ENCODE measurements at regions not wholly inside any gene's neighbourhood (a gene's known extent, or its start where the extent isn't known, plus 50 kb on each side); places are given as distances from the start of the nearest gene placed in this dataset.

- H3K4me1 ChIP-seq (ENCODE audit: control insufficient read depth, extremely low read depth, insufficient read depth, low read length): peaks cover 10% of the 10 kb centered on the region
- TF ChIP-seq EZH2 (IDR thresholded peaks at IDR 0.05; ENCODE audit: low read length) (no peak), CTCF (optimal IDR thresholded peaks at IDR 0.05 in 1 of 3, IDR thresholded peaks at IDR 0.05 in 1 of 3, conservative IDR thresholded peaks at IDR 0.05 in 1 of 3; ENCODE audit: extremely low read depth in 1 of 3, insufficient read depth in 2 of 3, low read length in 3 of 3) (no peak)
- H4K20me1 ChIP-seq (ENCODE audit: control insufficient read depth, extremely low read depth, insufficient read depth, low read length): no peaks in the 10 kb centered on the region
- dilution Hi-C loops (cut with MboI; ENCODE audit: extremely low pct_ligation_motif_present, low sequenced_read_pairs): no loop called here
- FAIRE-seq (no peak), DNase-seq (ENCODE audit: low read depth, low spot score) (no peak)
- H3K9me1 ChIP-seq (ENCODE audit: control insufficient read depth, extremely low read depth, insufficient read depth, low read length): no peaks in the 10 kb centered on the region
- H2AFZ ChIP-seq (ENCODE audit: control insufficient read depth, low read length): no peak overlapping the region
- H3K9ac ChIP-seq (ENCODE audit: control insufficient read depth, extremely low read depth, insufficient read depth, low read length): no peak overlapping the region
- no peak overlapping the region for H3K4me3 ChIP-seq (ENCODE audit: control insufficient read depth in 2 of 3, extremely low read depth in 1 of 3, insufficient read depth in 2 of 3, low read depth in 1 of 3, low read length in 3 of 3)
- H3K9me3 ChIP-seq (ENCODE audit: control insufficient read depth, low read depth, low read length): no peaks in the 10 kb centered on the region
- no peaks in the 10 kb centered on the region for H3K36me3 ChIP-seq (ENCODE audit: control insufficient read depth in 2 of 2, extremely low read depth in 1 of 2, insufficient read depth in 2 of 2, low read length in 2 of 2)
- H3K27me3 ChIP-seq (ENCODE audit: control insufficient read depth, extremely low read depth, insufficient read depth, low read length): no peaks in the 10 kb centered on the region
- no peak overlapping the region for H3K27ac ChIP-seq (ENCODE audit: control insufficient read depth, insufficient read depth, low read length)
- H3K79me2 ChIP-seq (ENCODE audit: control insufficient read depth, insufficient read depth, low read length): no peaks in the 10 kb centered on the region
- H3K4me2 ChIP-seq (ENCODE audit: control insufficient read depth, extremely low read depth, insufficient read depth, low read depth, low read length): no peak overlapping the region
Measured at GRCh38 chr2:217357886-217358620, 498.2 kb upstream of the TNP1 start.

- no peak for DNase-seq (ENCODE audit: low read depth, low spot score)
- dilution Hi-C loops (cut with MboI; ENCODE audit: extremely low pct_ligation_motif_present, low sequenced_read_pairs): no loop called here
- Histone ChIP-seq H3K27ac (ENCODE audit: control insufficient read depth, insufficient read depth, low read length) (no peak overlapping the region), H3K79me2 (ENCODE audit: control insufficient read depth, insufficient read depth, low read length) (no peaks in the 10 kb centered on the region), H3K9me3 (ENCODE audit: control insufficient read depth, low read depth, low read length) (no peaks in the 10 kb centered on the region), H3K4me3 (ENCODE audit: control insufficient read depth in 2 of 3, extremely low read depth in 1 of 3, insufficient read depth in 2 of 3, low read depth in 1 of 3, low read length in 3 of 3) (no peak overlapping the region), H3K27me3 (ENCODE audit: control insufficient read depth, extremely low read depth, insufficient read depth, low read length) (no peaks in the 10 kb centered on the region), H3K4me2 (ENCODE audit: control insufficient read depth, extremely low read depth, insufficient read depth, low read depth, low read length) (no peak overlapping the region), H3K9ac (ENCODE audit: control insufficient read depth, extremely low read depth, insufficient read depth, low read length) (no peak overlapping the region), H2AFZ (ENCODE audit: control insufficient read depth, low read length) (no peak overlapping the region), H3K9me1 (ENCODE audit: control insufficient read depth, extremely low read depth, insufficient read depth, low read length) (no peaks in the 10 kb centered on the region), H4K20me1 (ENCODE audit: control insufficient read depth, extremely low read depth, insufficient read depth, low read length) (no peaks in the 10 kb centered on the region), H3K36me3 (ENCODE audit: control insufficient read depth in 2 of 2, extremely low read depth in 1 of 2, insufficient read depth in 2 of 2, low read length in 2 of 2) (no peaks in the 10 kb centered on the region), H3K4me1 (ENCODE audit: control insufficient read depth, extremely low read depth, insufficient read depth, low read length) (peaks cover 10% of the 10 kb centered on the region)
- no peak for TF ChIP-seq CTCF (optimal IDR thresholded peaks at IDR 0.05 in 1 of 3, IDR thresholded peaks at IDR 0.05 in 1 of 3, conservative IDR thresholded peaks at IDR 0.05 in 1 of 3; ENCODE audit: extremely low read depth in 1 of 3, insufficient read depth in 2 of 3, low read length in 3 of 3)
- no peak for TF ChIP-seq EZH2 (IDR thresholded peaks at IDR 0.05; ENCODE audit: low read length)
- no peak for FAIRE-seq
Measured at GRCh38 chr2:217356781-217357180, 496.9 kb upstream of the TNP1 start.

Measured in keratinocyte (primary cell).